ENCODE measurements at regions not wholly inside any gene's neighbourhood (a gene's known extent, or its start where the extent isn't known, plus 50 kb on each side); places are given as distances from the start of the nearest gene placed in this dataset.
A peak's percentile ranks its signal among the peaks of the same experiment; 100 is the strongest.

DNA sequence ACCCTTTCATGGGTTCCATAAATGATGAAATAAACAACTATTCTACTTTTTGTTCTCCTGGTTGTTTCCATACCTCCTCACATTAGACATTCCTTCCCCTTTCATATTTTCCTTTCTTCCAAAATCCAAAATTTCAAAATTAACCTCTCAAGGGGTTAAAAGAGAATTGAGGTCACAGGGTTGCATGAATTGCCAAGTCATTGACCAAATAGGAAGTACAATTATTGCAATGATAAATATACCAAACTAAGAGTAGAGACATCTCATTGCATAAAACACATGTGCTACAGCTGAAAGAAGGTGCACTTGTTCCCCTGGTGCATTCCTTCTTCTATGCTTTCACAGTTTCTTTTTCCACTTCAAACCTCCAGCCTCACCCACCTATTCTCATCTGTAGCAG is 136.1 kb downstream of the KCTD12 start:
- no peak for DNase-seq (ENCODE audit: low spot score)

DNA sequence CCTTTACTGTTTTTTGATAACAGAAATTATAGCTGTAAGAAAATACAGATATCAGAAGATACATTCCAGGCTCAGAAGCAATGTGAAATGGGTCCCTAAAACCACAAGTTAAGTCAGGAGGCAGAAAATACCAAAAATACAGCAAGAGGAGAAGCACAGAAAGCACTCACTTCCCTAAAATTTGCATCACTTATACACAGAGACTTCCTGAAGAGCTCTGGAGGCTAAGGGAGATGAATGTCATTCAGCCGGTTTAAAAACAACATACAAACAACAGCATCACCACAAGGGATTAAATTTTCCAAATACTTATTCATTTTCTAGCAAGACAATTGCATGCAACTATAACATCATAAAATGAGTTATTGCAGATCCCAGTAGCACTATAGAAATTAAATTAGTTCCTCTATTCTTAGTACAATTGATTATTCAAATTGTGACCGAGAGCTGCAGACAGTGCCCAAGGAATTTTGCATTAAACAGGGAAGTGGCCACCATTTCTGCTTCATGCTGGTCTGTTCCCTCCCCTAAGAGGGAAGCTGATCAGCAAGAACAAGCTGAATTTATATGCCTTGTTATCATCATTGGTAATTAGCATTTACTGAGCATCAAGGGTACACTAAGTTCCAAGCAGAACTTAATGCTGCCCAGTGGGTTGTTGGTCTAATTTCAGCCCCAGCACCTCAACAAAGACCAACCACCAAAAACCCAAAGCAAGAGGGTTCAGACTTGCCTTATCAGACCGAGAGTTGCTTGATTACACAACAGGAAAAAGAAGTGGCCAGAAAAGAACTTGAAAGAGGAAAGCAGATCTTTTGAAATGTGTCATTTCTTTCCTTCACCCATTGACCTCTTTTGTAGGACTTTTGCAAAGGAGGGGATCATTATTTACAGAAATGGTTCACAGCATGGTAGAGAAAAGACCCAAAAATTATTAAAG is 140.7 kb downstream of the KCTD12 start:
- no peak for DNase-seq (ENCODE audit: low spot score)

- no peak for DNase-seq (ENCODE audit: low spot score)
These were observed 144.6 kb downstream of the KCTD12 start for GRCh38 chr13:76741624-76742023.

- no peak for DNase-seq (ENCODE audit: low spot score)
These were observed 145.2 kb downstream of the KCTD12 start for GRCh38 chr13:76741046-76741445.

GRCh38 chr13:76738616-76739015 is 147.6 kb downstream of the KCTD12 start:
- DNase-seq (ENCODE audit: low spot score) = no peak

DNA sequence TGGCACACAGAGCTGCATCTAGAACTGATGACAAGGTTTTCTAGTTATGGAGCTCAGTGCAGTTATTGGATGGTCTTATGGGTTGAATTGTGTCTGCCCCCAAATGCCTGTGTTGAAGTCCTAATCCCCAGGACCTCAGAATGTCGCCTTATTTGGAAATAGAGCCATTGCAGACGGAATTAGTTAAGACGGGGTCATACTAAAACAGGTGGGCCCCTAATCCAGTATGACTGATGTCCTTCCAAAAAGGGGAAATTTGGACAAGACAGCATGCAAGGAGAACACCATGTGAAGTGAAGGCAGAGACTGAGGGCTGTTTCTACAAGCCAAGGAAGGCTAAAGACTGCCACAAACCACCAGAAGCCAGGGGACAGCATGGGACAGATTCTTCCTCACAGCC is 148.7 kb downstream of the KCTD12 start:
- DNase-seq (ENCODE audit: low spot score) = no peak

GRCh38 chr13:76735641-76736040 is 150.6 kb downstream of the KCTD12 start:
- no peak for DNase-seq (ENCODE audit: low spot score)

GRCh38 chr13:76733671-76734070 is 152.5 kb downstream of the KCTD12 start:
- no peak for DNase-seq (ENCODE audit: low spot score)

DNA sequence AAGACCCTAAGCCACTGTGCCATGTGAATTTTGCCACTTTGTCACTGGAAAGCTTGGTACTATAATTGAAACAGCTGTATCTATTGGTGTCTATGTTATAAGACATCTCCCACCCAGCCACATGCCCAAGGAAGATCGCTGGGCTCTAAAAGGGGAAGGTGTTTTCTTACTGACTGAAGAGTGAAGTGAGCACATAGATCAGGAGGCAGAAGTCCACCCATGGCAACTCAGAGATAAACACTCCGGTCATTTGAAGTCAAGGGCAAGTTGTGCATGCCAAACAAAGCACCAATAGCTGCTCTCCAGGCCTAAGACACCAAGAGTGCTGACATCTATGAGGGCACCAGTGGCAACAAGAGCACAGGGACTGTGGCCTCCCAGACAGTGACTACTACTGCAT is 153.8 kb downstream of the KCTD12 start:
- DNase-seq (ENCODE audit: low spot score) = no peak

DNA sequence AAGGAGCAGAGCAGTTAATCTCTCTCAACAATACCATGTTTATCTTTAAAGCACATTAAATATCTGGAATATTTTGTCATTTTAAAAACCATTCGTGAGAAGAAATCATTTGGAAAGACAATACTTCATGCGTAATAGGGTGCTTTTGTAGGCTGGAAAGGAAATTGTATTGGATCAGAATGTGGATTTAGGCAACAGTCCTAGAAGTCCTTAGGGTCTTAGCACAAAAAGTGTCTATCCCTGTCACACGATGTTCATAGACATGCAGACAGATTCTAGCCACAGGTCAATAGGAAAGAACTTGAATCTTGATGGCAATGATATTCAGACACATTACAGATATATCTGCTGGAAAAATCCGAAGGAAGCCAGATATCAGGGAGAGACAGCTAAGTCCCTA is 156.0 kb downstream of the KCTD12 start:
- DNase-seq (ENCODE audit: low spot score) = no peak

GRCh38 chr13:76729691-76730090 is 156.5 kb downstream of the KCTD12 start:
- no peak for DNase-seq (ENCODE audit: low spot score)

- no peak for DNase-seq (ENCODE audit: low spot score)
These were observed 160.3 kb downstream of the KCTD12 start for GRCh38 chr13:76725896-76726295.

- DNase-seq (ENCODE audit: low spot score) = no peak
These were observed 161.0 kb downstream of the KCTD12 start for GRCh38 chr13:76725211-76725610.

GRCh38 chr13:76724421-76724820 is 161.8 kb downstream of the KCTD12 start:
- DNase-seq (ENCODE audit: low spot score) = no peak

DNA sequence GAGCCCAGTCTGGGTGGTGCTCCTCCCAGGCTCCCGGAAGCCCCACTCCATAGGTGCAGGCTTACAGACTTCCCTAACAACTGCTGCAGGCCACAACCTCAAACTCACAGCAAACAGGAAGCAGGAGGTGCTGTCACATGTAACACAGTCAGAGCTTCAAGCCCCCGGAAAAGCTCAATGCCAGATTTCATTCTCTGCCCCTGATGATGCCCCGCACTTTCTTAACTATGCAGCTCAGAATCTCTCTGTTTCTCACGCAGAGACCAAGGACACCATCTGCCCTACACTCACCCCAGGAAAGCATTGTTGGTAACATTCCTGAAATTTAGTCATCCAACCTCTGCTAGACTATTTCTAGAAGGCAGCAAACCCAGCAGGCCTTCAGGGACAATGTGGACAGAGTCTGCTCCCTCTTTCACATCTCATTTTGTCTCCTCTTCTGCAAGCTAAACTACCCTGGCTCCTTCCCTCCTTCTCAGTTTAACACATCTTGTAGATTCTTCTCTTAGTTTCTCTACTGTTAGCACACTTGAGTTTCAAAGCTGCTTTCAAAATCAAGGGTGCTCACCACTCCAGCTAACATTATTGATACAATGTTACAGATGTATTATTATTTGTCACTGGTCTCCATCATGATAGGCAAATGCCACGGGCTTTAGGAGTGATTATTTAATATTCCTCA is 162.5 kb downstream of the KCTD12 start:
- peak; percentile 52 for DNase-seq (ENCODE audit: low spot score)

- no peak for DNase-seq (ENCODE audit: low spot score)
These were observed 163.4 kb downstream of the KCTD12 start for GRCh38 chr13:76722782-76723181.

GRCh38 chr13:76720821-76721220 is 165.4 kb downstream of the KCTD12 start:
- DNase-seq (ENCODE audit: low spot score) = no peak

- no peak for DNase-seq (ENCODE audit: low spot score)
These were observed 165.8 kb downstream of the KCTD12 start for GRCh38 chr13:76720416-76720815.

GRCh38 chr13:76719955-76720354 is 166.2 kb downstream of the KCTD12 start:
- DNase-seq (ENCODE audit: low spot score) = no peak

- DNase-seq (ENCODE audit: low spot score) = no peak
These were observed 169.1 kb downstream of the KCTD12 start for GRCh38 chr13:76717092-76717491.

DNA sequence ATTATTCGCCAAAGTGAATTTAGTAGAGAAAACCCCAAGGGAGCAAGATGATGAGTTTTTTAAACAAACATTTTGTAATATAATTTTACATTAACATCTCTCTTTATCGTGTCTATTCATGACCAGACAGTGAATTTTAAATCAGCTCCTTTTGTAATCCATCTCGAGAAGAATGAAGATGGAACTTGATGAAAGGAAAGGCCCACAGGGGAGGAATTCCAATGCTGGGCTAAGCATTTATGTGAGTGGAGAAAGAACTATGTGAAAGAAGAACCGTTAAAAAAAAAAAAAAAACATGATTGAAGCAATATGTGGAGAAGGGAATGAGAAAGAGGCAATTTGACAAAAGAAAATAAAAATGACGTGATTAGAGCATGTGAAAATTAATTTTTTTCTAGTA is 170.6 kb downstream of the KCTD12 start:
- DNase-seq (ENCODE audit: low spot score) = no peak

DNA sequence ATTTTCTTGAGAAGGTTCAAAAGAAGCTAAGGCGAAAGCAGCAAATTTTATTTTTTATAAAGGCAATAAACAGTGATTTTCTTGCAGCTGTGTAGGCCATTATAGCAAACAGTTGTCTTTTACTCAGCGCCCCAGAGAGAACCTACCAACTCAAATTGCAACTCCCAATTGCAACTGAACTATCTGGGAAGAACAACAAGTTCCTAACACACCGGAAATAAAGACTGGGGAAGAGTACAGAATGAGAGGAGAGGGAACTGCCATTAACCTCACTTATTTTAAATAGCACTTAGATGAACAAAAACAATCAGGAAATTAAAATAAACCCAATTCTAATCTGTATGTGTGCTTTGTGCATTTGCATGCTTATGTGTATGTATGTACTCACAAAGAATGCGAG is 171.1 kb downstream of the KCTD12 start:
- no peak for DNase-seq (ENCODE audit: low spot score)

- no peak for DNase-seq (ENCODE audit: low spot score)
These were observed 172.9 kb downstream of the KCTD12 start for GRCh38 chr13:76713280-76713679.
